ENCODE measurements at regions not wholly inside any gene's neighbourhood (a gene's known extent, or its start where the extent isn't known, plus 50 kb on each side); places are given as distances from the start of the nearest gene placed in this dataset.

DNA sequence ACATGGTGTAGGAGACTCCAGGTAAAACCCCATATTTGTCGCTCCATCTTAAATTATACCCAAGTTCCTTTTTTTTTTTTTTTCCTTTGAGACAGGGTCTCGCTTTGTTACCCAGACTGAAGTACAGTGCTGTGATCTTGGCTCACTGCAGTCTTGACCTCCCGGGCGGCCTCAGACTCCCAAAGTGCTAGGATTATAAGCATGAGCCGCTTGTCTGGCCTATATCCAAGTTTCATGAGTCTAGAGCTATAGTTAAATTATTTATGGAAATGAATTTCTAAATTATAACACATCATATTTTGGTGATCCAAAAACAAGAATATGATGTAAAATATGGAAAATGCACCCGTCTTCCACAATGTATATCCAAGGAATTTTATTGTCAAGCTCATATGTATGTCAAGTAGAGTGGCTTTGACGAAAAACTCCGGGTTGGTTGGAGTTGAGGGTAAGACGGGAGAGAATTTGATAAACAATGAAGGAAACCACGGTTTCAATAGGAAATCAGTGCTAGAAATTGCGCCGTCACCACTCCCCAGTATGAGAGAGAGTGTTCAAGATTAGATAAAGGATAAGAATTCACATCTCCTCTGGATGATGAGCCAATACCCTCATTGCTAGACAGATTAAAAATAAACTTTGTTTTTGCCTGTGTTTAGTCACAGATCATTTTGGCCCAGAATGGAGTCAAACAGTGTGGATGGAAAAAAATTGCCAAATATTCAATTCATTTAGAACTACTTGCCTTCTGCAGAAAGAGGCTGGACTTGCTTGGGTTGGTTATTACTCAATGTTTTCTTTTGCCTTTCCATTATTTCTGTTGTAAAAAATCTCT lies 209.2 kb upstream of the NR2F2 start:
- TF ChIP-seq, protein P1, sequence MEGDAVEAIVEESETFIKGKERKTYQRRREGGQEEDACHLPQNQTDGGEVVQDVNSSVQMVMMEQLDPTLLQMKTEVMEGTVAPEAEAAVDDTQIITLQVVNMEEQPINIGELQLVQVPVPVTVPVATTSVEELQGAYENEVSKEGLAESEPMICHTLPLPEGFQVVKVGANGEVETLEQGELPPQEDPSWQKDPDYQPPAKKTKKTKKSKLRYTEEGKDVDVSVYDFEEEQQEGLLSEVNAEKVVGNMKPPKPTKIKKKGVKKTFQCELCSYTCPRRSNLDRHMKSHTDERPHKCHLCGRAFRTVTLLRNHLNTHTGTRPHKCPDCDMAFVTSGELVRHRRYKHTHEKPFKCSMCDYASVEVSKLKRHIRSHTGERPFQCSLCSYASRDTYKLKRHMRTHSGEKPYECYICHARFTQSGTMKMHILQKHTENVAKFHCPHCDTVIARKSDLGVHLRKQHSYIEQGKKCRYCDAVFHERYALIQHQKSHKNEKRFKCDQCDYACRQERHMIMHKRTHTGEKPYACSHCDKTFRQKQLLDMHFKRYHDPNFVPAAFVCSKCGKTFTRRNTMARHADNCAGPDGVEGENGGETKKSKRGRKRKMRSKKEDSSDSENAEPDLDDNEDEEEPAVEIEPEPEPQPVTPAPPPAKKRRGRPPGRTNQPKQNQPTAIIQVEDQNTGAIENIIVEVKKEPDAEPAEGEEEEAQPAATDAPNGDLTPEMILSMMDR (conservative IDR thresholded peaks at IDR 0.05 in 1 of 2, IDR thresholded peaks at IDR 0.05 in 1 of 2; ENCODE audit: extremely low read depth in 1 of 2, insufficient read depth in 1 of 2, low read depth in 1 of 2, low read length in 2 of 2): no peak
- TF ChIP-seq EZH2 (IDR thresholded peaks at IDR 0.05; ENCODE audit: borderline replicate concordance, low read length): no peak
